Activated naive CD4-positive, alpha-beta T cell treated with anti-CD3 and anti-CD28 coated beads, Interleukin-2, amount 50 U/mL, for 24 hours (primary cell): ENCODE measurements at regions not wholly inside any gene's neighbourhood (a gene's known extent, or its start where the extent isn't known, plus 50 kb on each side); places are given as distances from the start of the nearest gene placed in this dataset.
"Not testable (repeated sequence)": the region's sequence is repeated elsewhere in the genome, so short reads cannot be mapped to it uniquely, and the experiment has no call there.

Experiments
- H3K27ac Mint-ChIP-seq: one replicate; pipeline ENCODE4 v1.8.0; 2021; ENCODE audit warnings: mild to moderate bottlenecking, mixed read lengths
- H3K27me3 Mint-ChIP-seq: one replicate; pipeline ENCODE4 v1.8.0; 2021; ENCODE audit warnings: mixed read lengths
- H3K36me3 Mint-ChIP-seq: one replicate; pipeline ENCODE4 v1.8.0; 2021; ENCODE audit warnings: mixed read lengths
- H3K4me1 Mint-ChIP-seq: one replicate; pipeline ENCODE4 v1.8.0; 2021; ENCODE audit warnings: mixed read lengths
- H3K4me3 Mint-ChIP-seq: one replicate; pipeline ENCODE4 v1.8.0; 2021; ENCODE audit warnings: mild to moderate bottlenecking, mixed read lengths
- H3K9me3 Mint-ChIP-seq: one replicate; pipeline ENCODE4 v1.8.0; 2021; ENCODE audit warnings: mixed read lengths

- Mint-ChIP-seq H3K4me1 (no peaks in the 10 kb centered on the region), H3K4me3 (no peak overlapping the region), H3K36me3 (no peaks in the 10 kb centered on the region), H3K27ac (no peak overlapping the region), H3K9me3 (no peaks in the 10 kb centered on the region), H3K27me3 (no peaks in the 10 kb centered on the region)
Measured at GRCh38 chr22:22712092-22712658, 67.8 kb downstream of the GGTLC2 start.

GRCh38 chr22:22712666-22713365 lies 68.4 kb downstream of the GGTLC2 start:
- no peak overlapping the region for H3K4me3 Mint-ChIP-seq
- H3K4me1 Mint-ChIP-seq, result no peaks in the 10 kb centered on the region
- H3K9me3 Mint-ChIP-seq, result no peaks in the 10 kb centered on the region
- no peaks in the 10 kb centered on the region for H3K36me3 Mint-ChIP-seq
- H3K27me3 Mint-ChIP-seq, result no peaks in the 10 kb centered on the region
- H3K27ac Mint-ChIP-seq, result no peak overlapping the region

- Mint-ChIP-seq H3K27ac (no peak overlapping the region), H3K27me3 (no peaks in the 10 kb centered on the region), H3K4me1 (no peaks in the 10 kb centered on the region), H3K36me3 (no peaks in the 10 kb centered on the region), H3K4me3 (no peak overlapping the region), H3K9me3 (no peaks in the 10 kb centered on the region)
Measured at GRCh38 chr22:22713416-22713815, 69.0 kb downstream of the GGTLC2 start.

GRCh38 chr22:22714600-22715335 lies 70.4 kb downstream of the GGTLC2 start:
- H3K27ac Mint-ChIP-seq, result peak overlapping the region; percentile 8
- H3K27me3 Mint-ChIP-seq, result no peaks in the 10 kb centered on the region
- H3K4me3 Mint-ChIP-seq, result no peak overlapping the region
- H3K9me3 Mint-ChIP-seq, result no peaks in the 10 kb centered on the region
- H3K4me1 Mint-ChIP-seq, result no peaks in the 10 kb centered on the region
- no peaks in the 10 kb centered on the region for H3K36me3 Mint-ChIP-seq

GRCh38 chr22:22716136-22716665 lies 71.8 kb downstream of the GGTLC2 start:
- no peaks in the 10 kb centered on the region for H3K9me3 Mint-ChIP-seq
- no peak overlapping the region for H3K4me3 Mint-ChIP-seq
- peak overlapping the region; percentile 12 for H3K27ac Mint-ChIP-seq
- H3K36me3 Mint-ChIP-seq, result no peaks in the 10 kb centered on the region
- no peaks in the 10 kb centered on the region for H3K27me3 Mint-ChIP-seq
- H3K4me1 Mint-ChIP-seq, result peaks cover 12% of the 10 kb centered on the region

- Mint-ChIP-seq H3K27ac (no peak overlapping the region), H3K4me3 (no peak overlapping the region), H3K9me3 (no peaks in the 10 kb centered on the region), H3K36me3 (no peaks in the 10 kb centered on the region), H3K27me3 (no peaks in the 10 kb centered on the region), H3K4me1 (peaks cover 23% of the 10 kb centered on the region)
Measured at GRCh38 chr22:22717664-22718063, 73.2 kb downstream of the GGTLC2 start.

GRCh38 chr22:22720201-22720723 lies 75.8 kb downstream of the GGTLC2 start:
- H3K9me3 Mint-ChIP-seq, result no peaks in the 10 kb centered on the region
- no peaks in the 10 kb centered on the region for H3K27me3 Mint-ChIP-seq
- peaks cover 23% of the 10 kb centered on the region for H3K4me1 Mint-ChIP-seq
- peak overlapping the region; percentile 7 for H3K4me3 Mint-ChIP-seq
- H3K27ac Mint-ChIP-seq, result no peak overlapping the region
- H3K36me3 Mint-ChIP-seq, result no peaks in the 10 kb centered on the region

- Mint-ChIP-seq H3K27ac (no peak overlapping the region), H3K9me3 (no peaks in the 10 kb centered on the region), H3K36me3 (no peaks in the 10 kb centered on the region), H3K4me3 (no peak overlapping the region), H3K27me3 (no peaks in the 10 kb centered on the region), H3K4me1 (peaks cover 23% of the 10 kb centered on the region)
Measured at GRCh38 chr22:22720724-22721261, 76.4 kb downstream of the GGTLC2 start.

- Mint-ChIP-seq H3K27ac (peak overlapping the region; percentile 77), H3K27me3 (no peaks in the 10 kb centered on the region), H3K36me3 (no peaks in the 10 kb centered on the region), H3K4me1 (peaks cover 23% of the 10 kb centered on the region), H3K4me3 (no peak overlapping the region), H3K9me3 (no peaks in the 10 kb centered on the region)
Measured at GRCh38 chr22:22721681-22722354, 77.4 kb downstream of the GGTLC2 start.

- no peaks in the 10 kb centered on the region for H3K4me1 Mint-ChIP-seq
Measured at GRCh38 chr22:22728382-22728781, 84.0 kb downstream of the GGTLC2 start.

GRCh38 chr22:22730655-22731373 lies 86.4 kb downstream of the GGTLC2 start:
- no peaks in the 10 kb centered on the region for H3K9me3 Mint-ChIP-seq
- H3K27me3 Mint-ChIP-seq, result no peaks in the 10 kb centered on the region
- no peaks in the 10 kb centered on the region for H3K36me3 Mint-ChIP-seq
- no peak overlapping the region for H3K4me3 Mint-ChIP-seq
- H3K27ac Mint-ChIP-seq, result no peak overlapping the region
- H3K4me1 Mint-ChIP-seq, result no peaks in the 10 kb centered on the region

More at GRCh38 chr22:22728382-22728781, 84.0 kb downstream of the GGTLC2 start:
- Mint-ChIP-seq H3K27ac (no peak overlapping the region), H3K27me3 (no peaks in the 10 kb centered on the region), H3K36me3 (no peaks in the 10 kb centered on the region), H3K9me3 (no peaks in the 10 kb centered on the region), H3K4me3 (no peak overlapping the region)

- H3K4me3 Mint-ChIP-seq, result no peak overlapping the region
- H3K9me3 Mint-ChIP-seq, result no peaks in the 10 kb centered on the region
- H3K27me3 Mint-ChIP-seq, result no peaks in the 10 kb centered on the region
- H3K4me1 Mint-ChIP-seq, result no peaks in the 10 kb centered on the region
- no peaks in the 10 kb centered on the region for H3K36me3 Mint-ChIP-seq
- no peak overlapping the region for H3K27ac Mint-ChIP-seq
Measured at GRCh38 chr22:22731374-22731676, 86.9 kb downstream of the GGTLC2 start.

- H3K36me3 Mint-ChIP-seq, H3K9me3 Mint-ChIP-seq, H3K27ac Mint-ChIP-seq, H3K27me3 Mint-ChIP-seq, H3K4me3 Mint-ChIP-seq, H3K4me1 Mint-ChIP-seq: not testable (repeated sequence)
Measured at GRCh38 chr22:22733006-22733405, 88.6 kb downstream of the GGTLC2 start.

- Mint-ChIP-seq H3K27ac (no peak overlapping the region), H3K4me1 (no peaks in the 10 kb centered on the region), H3K27me3 (no peaks in the 10 kb centered on the region), H3K4me3 (no peak overlapping the region), H3K36me3 (no peaks in the 10 kb centered on the region), H3K9me3 (no peaks in the 10 kb centered on the region)
Measured at GRCh38 chr22:22733881-22734373, 89.5 kb downstream of the GGTLC2 start.
